Umbilical cord (tissue), 1 donor: ENCODE measurements at regions not wholly inside any gene's neighbourhood (a gene's known extent, or its start where the extent isn't known, plus 50 kb on each side); places are given as distances from the start of the nearest gene placed in this dataset.
"Not testable (repeated sequence)": the region's sequence is repeated elsewhere in the genome, so short reads cannot be mapped to it uniquely, and the experiment has no call there.

Experiments
- DNase-seq: peaks from one replicate; pipeline ENCODE4 v3.0.0-alpha.2; 2015; ENCODE audit warnings: low spot score

- peak; percentile 35 for DNase-seq
Measured at GRCh38 chr11:110878513-110878912, 166.3 kb upstream of the ARHGAP20 start.

- DNase-seq = peak; percentile 57
Measured at GRCh38 chr11:110874437-110875030, 162.3 kb upstream of the ARHGAP20 start.

- DNase-seq = no peak
Measured at GRCh38 chr11:110873975-110874374, 161.7 kb upstream of the ARHGAP20 start.

GRCh38 chr11:110870816-110871522 lies 158.7 kb upstream of the ARHGAP20 start:
- DNase-seq = no peak

- no peak for DNase-seq
Measured at GRCh38 chr11:110867951-110868350, 155.7 kb upstream of the ARHGAP20 start.

GRCh38 chr11:110866081-110866480 lies 153.8 kb upstream of the ARHGAP20 start:
- DNase-seq = no peak

GRCh38 chr11:110862407-110862806 lies 150.2 kb upstream of the ARHGAP20 start:
- no peak for DNase-seq

GRCh38 chr11:110860461-110860860 lies 148.2 kb upstream of the ARHGAP20 start:
- no peak for DNase-seq

GRCh38 chr11:110859998-110860397 lies 147.8 kb upstream of the ARHGAP20 start:
- no peak for DNase-seq

GRCh38 chr11:110859240-110859840 lies 147.1 kb upstream of the ARHGAP20 start:
- no peak for DNase-seq

- DNase-seq = peak; percentile 32
Measured at GRCh38 chr11:110858547-110858921, 146.3 kb upstream of the ARHGAP20 start.

GRCh38 chr11:110857892-110858546 lies 145.8 kb upstream of the ARHGAP20 start:
- peak; percentile 90 for DNase-seq

GRCh38 chr11:110856996-110857812 lies 145.0 kb upstream of the ARHGAP20 start:
- no peak for DNase-seq

GRCh38 chr11:110856340-110856739 lies 144.1 kb upstream of the ARHGAP20 start:
- no peak for DNase-seq

- peak; percentile 80 for DNase-seq
Measured at GRCh38 chr11:110855191-110855590, 143.0 kb upstream of the ARHGAP20 start.

- DNase-seq = peak; percentile 34
Measured at GRCh38 chr11:110852921-110853490, 140.8 kb upstream of the ARHGAP20 start.

- DNase-seq = no peak
Measured at GRCh38 chr11:110850846-110851245, 138.6 kb upstream of the ARHGAP20 start.

GRCh38 chr11:110843053-110843452 lies 130.8 kb upstream of the ARHGAP20 start:
- not testable (repeated sequence) for DNase-seq

- no peak for DNase-seq
Measured at GRCh38 chr11:110838808-110839207, 126.6 kb upstream of the ARHGAP20 start.

GRCh38 chr11:110837603-110838002 lies 125.4 kb upstream of the ARHGAP20 start:
- DNase-seq = peak; percentile 70

GRCh38 chr11:110835106-110835505 lies 122.9 kb upstream of the ARHGAP20 start:
- no peak for DNase-seq
